ENCODE measurements at regions not wholly inside any gene's neighbourhood (a gene's known extent, or its start where the extent isn't known, plus 50 kb on each side); places are given as distances from the start of the nearest gene placed in this dataset.

- TF ChIP-seq, protein P1, sequence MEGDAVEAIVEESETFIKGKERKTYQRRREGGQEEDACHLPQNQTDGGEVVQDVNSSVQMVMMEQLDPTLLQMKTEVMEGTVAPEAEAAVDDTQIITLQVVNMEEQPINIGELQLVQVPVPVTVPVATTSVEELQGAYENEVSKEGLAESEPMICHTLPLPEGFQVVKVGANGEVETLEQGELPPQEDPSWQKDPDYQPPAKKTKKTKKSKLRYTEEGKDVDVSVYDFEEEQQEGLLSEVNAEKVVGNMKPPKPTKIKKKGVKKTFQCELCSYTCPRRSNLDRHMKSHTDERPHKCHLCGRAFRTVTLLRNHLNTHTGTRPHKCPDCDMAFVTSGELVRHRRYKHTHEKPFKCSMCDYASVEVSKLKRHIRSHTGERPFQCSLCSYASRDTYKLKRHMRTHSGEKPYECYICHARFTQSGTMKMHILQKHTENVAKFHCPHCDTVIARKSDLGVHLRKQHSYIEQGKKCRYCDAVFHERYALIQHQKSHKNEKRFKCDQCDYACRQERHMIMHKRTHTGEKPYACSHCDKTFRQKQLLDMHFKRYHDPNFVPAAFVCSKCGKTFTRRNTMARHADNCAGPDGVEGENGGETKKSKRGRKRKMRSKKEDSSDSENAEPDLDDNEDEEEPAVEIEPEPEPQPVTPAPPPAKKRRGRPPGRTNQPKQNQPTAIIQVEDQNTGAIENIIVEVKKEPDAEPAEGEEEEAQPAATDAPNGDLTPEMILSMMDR (IDR thresholded peaks at IDR 0.05; ENCODE audit: low read depth, low read length): no peak
- no peak for TF ChIP-seq POLR2A (IDR thresholded peaks at IDR 0.05; ENCODE audit: extremely low read depth, insufficient read length)
- TF ChIP-seq MYC (IDR thresholded peaks at IDR 0.05; ENCODE audit: low read depth, low read length): no peak
- TF ChIP-seq, protein P2, sequence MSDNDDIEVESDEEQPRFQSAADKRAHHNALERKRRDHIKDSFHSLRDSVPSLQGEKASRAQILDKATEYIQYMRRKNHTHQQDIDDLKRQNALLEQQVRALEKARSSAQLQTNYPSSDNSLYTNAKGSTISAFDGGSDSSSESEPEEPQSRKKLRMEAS (IDR thresholded peaks at IDR 0.05; ENCODE audit: low read depth, low read length): no peak
- no peak overlapping the region for H3K4me3 ChIP-seq (ENCODE audit: low read depth, low read length)
- DNase-seq (ENCODE audit: low read depth): no peak
Measured at GRCh38 chr15:98384328-98385029, 263.9 kb upstream of the IGF1R start.

DNA sequence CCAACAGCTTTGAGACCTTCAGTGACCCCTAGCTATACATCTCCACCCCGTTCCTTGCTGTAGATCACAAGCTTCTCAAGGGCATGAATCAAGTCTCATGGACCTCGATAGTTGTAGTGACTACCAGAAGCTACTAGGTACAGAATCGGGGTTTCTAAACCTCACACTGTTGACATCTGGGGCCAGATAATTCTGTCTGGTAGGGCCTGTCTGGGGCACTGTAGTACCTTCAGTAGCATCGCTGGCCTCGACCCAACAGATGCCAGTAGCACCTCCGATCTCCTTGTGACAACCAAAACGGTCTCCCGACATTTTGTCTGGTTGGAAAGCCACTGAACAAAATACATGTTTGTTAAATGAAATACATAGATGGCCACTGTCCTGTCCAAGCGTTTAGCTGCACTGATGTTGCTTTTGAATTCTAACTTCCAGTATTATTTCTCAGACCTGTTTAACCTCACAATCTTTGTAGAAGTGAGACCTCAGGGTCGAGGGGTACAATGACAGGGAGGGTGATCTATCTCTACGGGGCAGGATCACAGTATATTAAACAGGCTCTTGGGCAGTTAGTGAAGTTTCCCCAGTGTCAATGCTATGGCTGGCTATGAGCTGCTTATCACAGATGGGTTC is 262.5 kb upstream of the IGF1R start:
- TF ChIP-seq, protein P2 (IDR thresholded peaks at IDR 0.05; ENCODE audit: low read depth, low read length): no peak
- TF ChIP-seq POLR2A (IDR thresholded peaks at IDR 0.05; ENCODE audit: extremely low read depth, insufficient read length) (no peak), MYC (IDR thresholded peaks at IDR 0.05; ENCODE audit: low read depth, low read length) (no peak)
- TF ChIP-seq, protein P1 (IDR thresholded peaks at IDR 0.05; ENCODE audit: low read depth, low read length): no peak
- H3K4me3 ChIP-seq (ENCODE audit: low read depth, low read length): no peak overlapping the region
- no peak for DNase-seq (ENCODE audit: low read depth)

DNA sequence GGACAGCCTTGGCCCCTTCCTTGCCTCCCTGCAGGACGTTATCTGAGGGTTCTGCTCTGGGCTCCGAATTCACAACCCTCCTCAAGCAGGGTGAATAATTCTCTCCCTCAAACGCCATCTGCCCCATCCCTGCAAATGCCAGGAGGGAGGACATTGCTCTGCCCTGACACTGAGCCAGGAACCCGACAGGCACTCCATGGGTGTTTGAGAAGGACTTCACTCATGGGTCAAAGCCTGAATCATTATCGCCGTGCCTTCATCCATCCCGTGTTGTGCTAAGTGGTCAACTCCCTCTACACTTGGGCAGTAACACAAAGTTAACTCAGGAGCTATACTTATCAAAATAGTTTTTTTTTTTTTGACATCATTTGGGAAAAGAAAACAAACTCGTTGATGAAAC is 261.8 kb upstream of the IGF1R start:
- TF ChIP-seq, protein P1 (IDR thresholded peaks at IDR 0.05; ENCODE audit: low read depth, low read length): no peak
- TF ChIP-seq MYC (IDR thresholded peaks at IDR 0.05; ENCODE audit: low read depth, low read length) (no peak), POLR2A (IDR thresholded peaks at IDR 0.05; ENCODE audit: extremely low read depth, insufficient read length) (no peak)
- TF ChIP-seq, protein P2 (IDR thresholded peaks at IDR 0.05; ENCODE audit: low read depth, low read length): no peak
- no peak overlapping the region for H3K4me3 ChIP-seq (ENCODE audit: low read depth, low read length)
- DNase-seq (ENCODE audit: low read depth): no peak

- no peak for TF ChIP-seq MYC (IDR thresholded peaks at IDR 0.05; ENCODE audit: low read depth, low read length)
- TF ChIP-seq, protein P1 (IDR thresholded peaks at IDR 0.05; ENCODE audit: low read depth, low read length): no peak
- TF ChIP-seq, protein P2 (IDR thresholded peaks at IDR 0.05; ENCODE audit: low read depth, low read length): no peak
- no peak for TF ChIP-seq POLR2A (IDR thresholded peaks at IDR 0.05; ENCODE audit: extremely low read depth, insufficient read length)
- no peak for DNase-seq (ENCODE audit: low read depth)
- no peak overlapping the region for H3K4me3 ChIP-seq (ENCODE audit: low read depth, low read length)
Measured at GRCh38 chr15:98387866-98388265, 260.5 kb upstream of the IGF1R start.

- TF ChIP-seq POLR2A (IDR thresholded peaks at IDR 0.05; ENCODE audit: extremely low read depth, insufficient read length) (no peak), MYC (IDR thresholded peaks at IDR 0.05; ENCODE audit: low read depth, low read length) (no peak)
- TF ChIP-seq, protein P1 (IDR thresholded peaks at IDR 0.05; ENCODE audit: low read depth, low read length): no peak
- TF ChIP-seq, protein P2 (IDR thresholded peaks at IDR 0.05; ENCODE audit: low read depth, low read length): no peak
- no peak for DNase-seq (ENCODE audit: low read depth)
Measured at GRCh38 chr15:98390946-98391530, 257.3 kb upstream of the IGF1R start.

More at GRCh38 chr15:98390946-98391530, 257.3 kb upstream of the IGF1R start:
- no peak overlapping the region for H3K4me3 ChIP-seq (ENCODE audit: low read depth, low read length)

Measured in NB4 (cell line).